Stimulated activated CD4-positive, alpha-beta T cell treated with anti-CD3 and anti-CD28 coated beads, Interleukin-1b, Interleukin-23, amount 100 ng/mL, for 1 hour (primary cell): ENCODE measurements at regions not wholly inside any gene's neighbourhood (a gene's known extent, or its start where the extent isn't known, plus 50 kb on each side); places are given as distances from the start of the nearest gene placed in this dataset.
"Not testable (repeated sequence)": the region's sequence is repeated elsewhere in the genome, so short reads cannot be mapped to it uniquely, and the experiment has no call there.

Experiments
- DNase-seq, 2 donors: peaks; one replicate each; pipeline ENCODE4 v3.0.0-alpha.2; 2020; ENCODE audit warnings: low read depth in 2 of 2

- DNase-seq, result no peak
These were observed 206.8 kb upstream of the NR2F2 start for GRCh38 chr15:96123630-96124187.

- no peak for DNase-seq
These were observed 206.1 kb upstream of the NR2F2 start for GRCh38 chr15:96124436-96124835.

GRCh38 chr15:96125721-96126415 is 204.6 kb upstream of the NR2F2 start:
- no peak for DNase-seq

GRCh38 chr15:96126859-96127258 is 203.6 kb upstream of the NR2F2 start:
- no peak for DNase-seq

GRCh38 chr15:96130734-96131133 is 199.8 kb upstream of the NR2F2 start:
- no peak for DNase-seq

GRCh38 chr15:96132126-96132525 is 198.4 kb upstream of the NR2F2 start:
- no peak for DNase-seq

GRCh38 chr15:96135166-96136093 is 195.1 kb upstream of the NR2F2 start:
- no peak for DNase-seq

- DNase-seq, result no peak
These were observed 191.5 kb upstream of the NR2F2 start for GRCh38 chr15:96138985-96139384.

GRCh38 chr15:96142498-96142897 is 188.0 kb upstream of the NR2F2 start:
- DNase-seq, result no peak

GRCh38 chr15:96144734-96145133 is 185.8 kb upstream of the NR2F2 start:
- DNase-seq, result no peak

- DNase-seq, result no peak
These were observed 183.8 kb upstream of the NR2F2 start for GRCh38 chr15:96146726-96147125.

GRCh38 chr15:96147267-96147666 is 183.2 kb upstream of the NR2F2 start:
- no peak for DNase-seq

GRCh38 chr15:96150254-96150653 is 180.2 kb upstream of the NR2F2 start:
- no peak for DNase-seq

- not testable (repeated sequence) for DNase-seq
These were observed 178.8 kb upstream of the NR2F2 start for GRCh38 chr15:96151749-96152148.

GRCh38 chr15:96153929-96154328 is 176.6 kb upstream of the NR2F2 start:
- no peak for DNase-seq

- DNase-seq, result no peak
These were observed 171.6 kb upstream of the NR2F2 start for GRCh38 chr15:96158938-96159337.

GRCh38 chr15:96160269-96160668 is 170.2 kb upstream of the NR2F2 start:
- no peak for DNase-seq

- DNase-seq, result no peak
These were observed 169.7 kb upstream of the NR2F2 start for GRCh38 chr15:96160800-96161199.

- DNase-seq, result no peak
These were observed 168.2 kb upstream of the NR2F2 start for GRCh38 chr15:96162322-96162721.

- DNase-seq, result no peak
These were observed 165.4 kb upstream of the NR2F2 start for GRCh38 chr15:96165081-96165480.

GRCh38 chr15:96165775-96166174 is 164.7 kb upstream of the NR2F2 start:
- DNase-seq, result no peak
